HepG2 (cell line): ENCODE measurements at regions not wholly inside any gene's neighbourhood (a gene's known extent, or its start where the extent isn't known, plus 50 kb on each side); places are given as distances from the start of the nearest gene placed in this dataset.

Source experiments
- ATAC-seq: fragments of 200-7000 bp; cut with Tn5 transposase; 3 replicates; pipeline ENCODE4 v1.9.1; 2020; ENCODE audit warnings: mild to moderate bottlenecking, moderate library complexity
- BruUV-seq: library from RNA; stranded (reverse); fragments of 400-500 nt; replicated peaks from 2 replicates; lab custom pipeline; 2021; lab: Mats Ljungman, UMichigan
- CTCF ChIA-PET: fragments of 300-600 bp; formaldehyde crosslinking; extraction: SDS; loops from one replicate; lab custom pipeline; 2021; ENCODE audit warnings: low total read pairs, inconsistent platforms, low intra/inter-chr PET ratio; lab: Yijun Ruan, JAX
- POLR2A ChIA-PET: fragments of 350-600 bp; sonication (Branson Sonifier 250); formaldehyde crosslinking; loops from one replicate; lab custom pipeline; 2020; ENCODE audit warnings: antibody characterized with exemption, inconsistent platforms; lab: Yijun Ruan, JAX
- DNase-seq: peaks from one replicate; pipeline ENCODE4 v3.0.0-alpha.2; 2015; ENCODE audit warnings: low spot score
- FAIRE-seq: peaks from 3 replicates; lab custom pipeline; 2011; peaks lifted over from hg19 to GRCh38; lab: Jason Lieb, UNC
- H2AFZ ChIP-seq: one replicate; pipeline ENCODE4 v1.6.1; 2011; ENCODE audit warnings: low read length, inconsistent platforms
- H3K27ac ChIP-seq: fragments of 300-600 bp; 3 replicates; pipeline ENCODE4 v1.8.0; 2011; ENCODE audit warnings: mixed run types, mild to moderate bottlenecking, mixed read lengths, low read length, inconsistent platforms; ENCODE audit not compliant: insufficient read depth; ENCODE audit errors: extremely low read length
- H3K27me3 ChIP-seq, 2 experiments: fragments of 200-600 bp in 1 of 2; 2 replicates in 1 of 2; 3 replicates in 1 of 2; pipeline versions ENCODE4 v1.6.0 to v1.8.0; 2011; ENCODE audit warnings: low read length in 2 of 2, mild to moderate bottlenecking in 2 of 2, moderate library complexity in 2 of 2, inconsistent platforms in 1 of 2; ENCODE audit not compliant: insufficient read depth in 2 of 2, control insufficient read depth in 1 of 2
- H3K36me3 ChIP-seq, 2 experiments: fragments of 200-600 bp in 1 of 2; replicated peaks in 1 of 2; 2 replicates in 1 of 2; 3 replicates in 1 of 2; pipeline versions ENCODE4 v1.5.1 to v1.8.0; 2011; ENCODE audit warnings: low read length in 2 of 2, inconsistent platforms in 1 of 2; ENCODE audit not compliant: insufficient read depth in 2 of 2, control insufficient read depth in 1 of 2
- H3K4me1 ChIP-seq: 2 replicates; pipeline ENCODE4 v1.5.1; 2012; ENCODE audit warnings: low read length, inconsistent platforms; ENCODE audit not compliant: insufficient read depth
- H3K4me2 ChIP-seq: 2 replicates; pipeline ENCODE4 v1.6.0; 2011; ENCODE audit warnings: low read depth, low read length, inconsistent platforms
- H3K4me3 ChIP-seq, 3 experiments: fragments of 200-600 bp in 1 of 3; sonication (generic), shearing (Covaris generic) in 1 of 3; replicated peaks in 1 of 3; 2 replicates each; pipeline ENCODE4 v1.5.1; 2011 to 2016; ENCODE audit warnings: low read length in 3 of 3, inconsistent platforms in 2 of 3, low read depth in 2 of 3, mild to moderate bottlenecking in 2 of 3, control low read depth in 1 of 3, mixed read lengths in 1 of 3; ENCODE audit not compliant: insufficient read depth in 1 of 3
- H3K79me2 ChIP-seq: one replicate; pipeline ENCODE4 v1.6.1; 2011; ENCODE audit warnings: low read length, inconsistent platforms; ENCODE audit not compliant: insufficient read depth
- H3K9ac ChIP-seq: 2 replicates; pipeline ENCODE4 v1.6.0; 2011; ENCODE audit warnings: mild to moderate bottlenecking, low read depth, low read length, inconsistent platforms; ENCODE audit not compliant: insufficient read depth
- H3K9me3 ChIP-seq: 2 replicates; pipeline ENCODE4 v1.5.1; 2012; ENCODE audit warnings: mild to moderate bottlenecking, low read length
- H4K20me1 ChIP-seq: 2 replicates; pipeline ENCODE4 v1.6.0; 2011; ENCODE audit warnings: inconsistent platforms, mild to moderate bottlenecking, low read length, moderate library complexity; ENCODE audit not compliant: insufficient read depth
- DMAP1 ChIP-seq: IDR thresholded peaks from 2 replicates; pipeline ENCODE4 v1.6.1; 2016
- EHMT2 ChIP-seq: fragments of 200-600 bp; sonication (generic); IDR thresholded peaks from 2 replicates; pipeline ENCODE4 v1.7.0; 2017; ENCODE audit warnings: antibody characterized with exemption, low read depth, low read length, borderline replicate concordance
- MED1 ChIP-seq: sonication (generic); formaldehyde crosslinking; IDR thresholded peaks from 2 replicates; pipeline ENCODE4 v1.4.0; 2020; ENCODE audit warnings: missing genetic modification reagents
- PAX8 ChIP-seq: sonication (generic); formaldehyde crosslinking; IDR thresholded peaks from 2 replicates; pipeline ENCODE4 v1.8.0; 2022; ENCODE audit warnings: mild to moderate bottlenecking, missing genetic modification reagents, borderline replicate concordance
- PHF8 ChIP-seq: sonication (generic); formaldehyde crosslinking; IDR thresholded peaks from 2 replicates; pipeline ENCODE4 v1.5.0; 2020; ENCODE audit warnings: missing genetic modification reagents
- POGZ ChIP-seq: sonication (generic); formaldehyde crosslinking; IDR thresholded peaks from 2 replicates; pipeline ENCODE4 v1.4.0; 2020; ENCODE audit warnings: mild to moderate bottlenecking, missing genetic modification reagents
- PRPF4 ChIP-seq: fragments of 200-400 bp; formaldehyde crosslinking; IDR thresholded peaks from 2 replicates; pipeline ENCODE4 v1.6.1; 2016; ENCODE audit warnings: low read length, low read depth; ENCODE audit not compliant: poor library complexity, severe bottlenecking
- RBFOX2 ChIP-seq: fragments of 200-400 bp; formaldehyde crosslinking; IDR thresholded peaks from 2 replicates; pipeline ENCODE4 v1.6.1; 2017; ENCODE audit warnings: low read depth, mild to moderate bottlenecking, low read length
- RXRA ChIP-seq: sonication (generic); formaldehyde crosslinking; IDR thresholded peaks from 2 replicates; pipeline ENCODE4 v1.5.1; 2020; ENCODE audit warnings: missing genetic modification reagents
- SAP130 ChIP-seq: IDR thresholded peaks from 2 replicates; pipeline ENCODE4 v1.6.1; 2016; ENCODE audit warnings: low read depth
- ZNF12 ChIP-seq: sonication (generic); formaldehyde crosslinking; IDR thresholded peaks from 2 replicates; pipeline ENCODE4 v1.5.0; 2020; ENCODE audit warnings: missing genetic modification reagents
- ZNF234 ChIP-seq: sonication (generic); formaldehyde crosslinking; conservative IDR thresholded peaks from 2 replicates; pipeline ENCODE4 v1.5.1; 2020; ENCODE audit warnings: mild to moderate bottlenecking, missing genetic modification reagents
- ZNF629 ChIP-seq: sonication (generic); formaldehyde crosslinking; conservative IDR thresholded peaks from 2 replicates; pipeline ENCODE4 v1.5.0; 2020; ENCODE audit warnings: missing genetic modification reagents
- ZNF746 ChIP-seq: sonication (generic); formaldehyde crosslinking; IDR thresholded peaks from 2 replicates; pipeline ENCODE4 v1.8.0; 2022; ENCODE audit warnings: mild to moderate bottlenecking, missing genetic modification reagents
- WGBS: methylation state at CpG from one replicate; pipeline ENCODE4 v1.1.6; 2017; ENCODE audit warnings: low lambda C conversion rate; 5-methylcytosine and 5-hydroxymethylcytosine counted together
- in situ Hi-C: cut with HindIII; loops from 2 replicates; pipeline ENCODE4 v1.10.0; 2017; ENCODE audit warnings: low pct_unique_long_range_greater_than_20kb; ENCODE audit not compliant: extremely low pct_ligation_motif_present
- intact Hi-C: fragments of 100-400 bp; cut with micrococcal nuclease; formaldehyde crosslinking; loops from one replicate; pipeline ENCODE4 v1.10.0; 2022; ENCODE audit not compliant: unreplicated experiment
- TF ChIP-seq, protein P1 (sequence below): sonication (generic); formaldehyde crosslinking; IDR thresholded peaks from 2 replicates; pipeline ENCODE4 v1.4.0; 2020; ENCODE audit warnings: missing genetic modification reagents
- TF ChIP-seq, protein P2 (sequence below): sonication (generic); formaldehyde crosslinking; IDR thresholded peaks from 2 replicates; pipeline ENCODE4 v1.4.0; 2020; ENCODE audit warnings: missing genetic modification reagents
- TF ChIP-seq, protein P3 (sequence below): sonication (generic); formaldehyde crosslinking; IDR thresholded peaks from 2 replicates; pipeline ENCODE4 v1.9.0; 2022; ENCODE audit warnings: missing genetic modification reagents, mild to moderate bottlenecking, borderline replicate concordance
- TF ChIP-seq, protein P4 (sequence below): sonication (generic); formaldehyde crosslinking; IDR thresholded peaks from 2 replicates; pipeline ENCODE4 v1.4.0; 2020; ENCODE audit warnings: mild to moderate bottlenecking, missing genetic modification reagents
- TF ChIP-seq, protein P5 (sequence below): sonication (generic); formaldehyde crosslinking; IDR thresholded peaks from 2 replicates; pipeline ENCODE4 v1.5.0; 2020; ENCODE audit warnings: missing genetic modification reagents

DNA sequence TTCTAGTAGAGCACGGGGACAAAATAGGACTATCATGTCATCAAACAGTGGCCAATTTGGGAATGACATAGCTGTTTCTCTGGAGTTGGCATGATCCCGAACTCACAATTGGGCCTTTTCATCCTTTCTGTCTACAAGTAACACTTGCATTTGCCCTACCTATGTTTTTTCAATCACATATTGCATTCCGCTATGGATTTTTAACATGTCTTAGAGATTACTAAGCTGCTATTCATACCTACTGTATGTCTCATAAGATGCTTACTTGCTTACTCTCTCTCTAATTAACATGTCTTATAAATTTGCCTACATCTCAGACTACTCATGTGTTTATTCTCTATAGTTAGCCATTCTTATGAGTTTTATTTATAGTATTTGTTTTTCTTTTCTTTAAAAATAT lies 341.2 kb upstream of the CTNND2 start:
- H2AFZ ChIP-seq: no peak overlapping the region
- no peaks in the 10 kb centered on the region for H3K36me3 ChIP-seq
- no peak overlapping the region for H3K27ac ChIP-seq
- WGBS: 22% methylated on average over 2 of the region's 3 CpGs
- CTCF ChIA-PET: no interaction called here
- DNase-seq: no peak
- intact Hi-C loops (no loop called here), in situ Hi-C loops (no loop called here)
- BruUV-seq: no TSS peak
- no peak for ATAC-seq
- POLR2A ChIA-PET: no interaction called here
- FAIRE-seq: no peak
- no peak overlapping the region for H3K4me3 ChIP-seq
- no peaks in the 10 kb centered on the region for H3K4me1 ChIP-seq
- no peaks in the 10 kb centered on the region for H3K27me3 ChIP-seq
- H3K9ac ChIP-seq: no peak overlapping the region
- H3K4me2 ChIP-seq: no peak overlapping the region
- H3K79me2 ChIP-seq: no peaks in the 10 kb centered on the region
- no peaks in the 10 kb centered on the region for H4K20me1 ChIP-seq
- peaks cover 81% of the 10 kb centered on the region for H3K9me3 ChIP-seq
- TF ChIP-seq PRPF4 (no peak), DMAP1 (CRISPR knock-in tag) (no peak), ZNF746 (CRISPR knock-in tag) (no peak), ZNF12 (no peak), POGZ (no peak), RXRA (CRISPR knock-in tag) (no peak), EHMT2 (no peak), SAP130 (no peak), PHF8 (CRISPR knock-in tag) (no peak), RBFOX2 (no peak), MED1 (no peak), PAX8 (CRISPR knock-in tag) (no peak), ZNF629 (CRISPR knock-in tag) (no peak), ZNF234 (CRISPR knock-in tag) (no peak)
- TF ChIP-seq, protein P1, sequence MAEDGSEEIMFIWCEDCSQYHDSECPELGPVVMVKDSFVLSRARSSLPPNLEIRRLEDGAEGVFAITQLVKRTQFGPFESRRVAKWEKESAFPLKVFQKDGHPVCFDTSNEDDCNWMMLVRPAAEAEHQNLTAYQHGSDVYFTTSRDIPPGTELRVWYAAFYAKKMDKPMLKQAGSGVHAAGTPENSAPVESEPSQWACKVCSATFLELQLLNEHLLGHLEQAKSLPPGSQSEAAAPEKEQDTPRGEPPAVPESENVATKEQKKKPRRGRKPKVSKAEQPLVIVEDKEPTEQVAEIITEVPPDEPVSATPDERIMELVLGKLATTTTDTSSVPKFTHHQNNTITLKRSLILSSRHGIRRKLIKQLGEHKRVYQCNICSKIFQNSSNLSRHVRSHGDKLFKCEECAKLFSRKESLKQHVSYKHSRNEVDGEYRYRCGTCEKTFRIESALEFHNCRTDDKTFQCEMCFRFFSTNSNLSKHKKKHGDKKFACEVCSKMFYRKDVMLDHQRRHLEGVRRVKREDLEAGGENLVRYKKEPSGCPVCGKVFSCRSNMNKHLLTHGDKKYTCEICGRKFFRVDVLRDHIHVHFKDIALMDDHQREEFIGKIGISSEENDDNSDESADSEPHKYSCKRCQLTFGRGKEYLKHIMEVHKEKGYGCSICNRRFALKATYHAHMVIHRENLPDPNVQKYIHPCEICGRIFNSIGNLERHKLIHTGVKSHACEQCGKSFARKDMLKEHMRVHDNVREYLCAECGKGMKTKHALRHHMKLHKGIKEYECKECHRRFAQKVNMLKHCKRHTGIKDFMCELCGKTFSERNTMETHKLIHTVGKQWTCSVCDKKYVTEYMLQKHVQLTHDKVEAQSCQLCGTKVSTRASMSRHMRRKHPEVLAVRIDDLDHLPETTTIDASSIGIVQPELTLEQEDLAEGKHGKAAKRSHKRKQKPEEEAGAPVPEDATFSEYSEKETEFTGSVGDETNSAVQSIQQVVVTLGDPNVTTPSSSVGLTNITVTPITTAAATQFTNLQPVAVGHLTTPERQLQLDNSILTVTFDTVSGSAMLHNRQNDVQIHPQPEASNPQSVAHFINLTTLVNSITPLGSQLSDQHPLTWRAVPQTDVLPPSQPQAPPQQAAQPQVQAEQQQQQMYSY (CRISPR knock-in tag): no peak
- TF ChIP-seq, protein P2, sequence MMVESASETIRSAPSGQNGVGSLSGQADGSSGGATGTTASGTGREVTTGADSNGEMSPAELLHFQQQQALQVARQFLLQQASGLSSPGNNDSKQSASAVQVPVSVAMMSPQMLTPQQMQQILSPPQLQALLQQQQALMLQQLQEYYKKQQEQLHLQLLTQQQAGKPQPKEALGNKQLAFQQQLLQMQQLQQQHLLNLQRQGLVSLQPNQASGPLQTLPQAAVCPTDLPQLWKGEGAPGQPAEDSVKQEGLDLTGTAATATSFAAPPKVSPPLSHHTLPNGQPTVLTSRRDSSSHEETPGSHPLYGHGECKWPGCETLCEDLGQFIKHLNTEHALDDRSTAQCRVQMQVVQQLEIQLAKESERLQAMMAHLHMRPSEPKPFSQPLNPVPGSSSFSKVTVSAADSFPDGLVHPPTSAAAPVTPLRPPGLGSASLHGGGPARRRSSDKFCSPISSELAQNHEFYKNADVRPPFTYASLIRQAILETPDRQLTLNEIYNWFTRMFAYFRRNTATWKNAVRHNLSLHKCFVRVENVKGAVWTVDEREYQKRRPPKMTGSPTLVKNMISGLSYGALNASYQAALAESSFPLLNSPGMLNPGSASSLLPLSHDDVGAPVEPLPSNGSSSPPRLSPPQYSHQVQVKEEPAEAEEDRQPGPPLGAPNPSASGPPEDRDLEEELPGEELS (CRISPR knock-in tag): no peak
- TF ChIP-seq, protein P3, sequence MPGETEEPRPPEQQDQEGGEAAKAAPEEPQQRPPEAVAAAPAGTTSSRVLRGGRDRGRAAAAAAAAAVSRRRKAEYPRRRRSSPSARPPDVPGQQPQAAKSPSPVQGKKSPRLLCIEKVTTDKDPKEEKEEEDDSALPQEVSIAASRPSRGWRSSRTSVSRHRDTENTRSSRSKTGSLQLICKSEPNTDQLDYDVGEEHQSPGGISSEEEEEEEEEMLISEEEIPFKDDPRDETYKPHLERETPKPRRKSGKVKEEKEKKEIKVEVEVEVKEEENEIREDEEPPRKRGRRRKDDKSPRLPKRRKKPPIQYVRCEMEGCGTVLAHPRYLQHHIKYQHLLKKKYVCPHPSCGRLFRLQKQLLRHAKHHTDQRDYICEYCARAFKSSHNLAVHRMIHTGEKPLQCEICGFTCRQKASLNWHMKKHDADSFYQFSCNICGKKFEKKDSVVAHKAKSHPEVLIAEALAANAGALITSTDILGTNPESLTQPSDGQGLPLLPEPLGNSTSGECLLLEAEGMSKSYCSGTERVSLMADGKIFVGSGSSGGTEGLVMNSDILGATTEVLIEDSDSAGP (CRISPR knock-in tag): no peak
- TF ChIP-seq, protein P4, sequence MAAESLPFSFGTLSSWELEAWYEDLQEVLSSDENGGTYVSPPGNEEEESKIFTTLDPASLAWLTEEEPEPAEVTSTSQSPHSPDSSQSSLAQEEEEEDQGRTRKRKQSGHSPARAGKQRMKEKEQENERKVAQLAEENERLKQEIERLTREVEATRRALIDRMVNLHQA: no peak
- TF ChIP-seq, protein P5, sequence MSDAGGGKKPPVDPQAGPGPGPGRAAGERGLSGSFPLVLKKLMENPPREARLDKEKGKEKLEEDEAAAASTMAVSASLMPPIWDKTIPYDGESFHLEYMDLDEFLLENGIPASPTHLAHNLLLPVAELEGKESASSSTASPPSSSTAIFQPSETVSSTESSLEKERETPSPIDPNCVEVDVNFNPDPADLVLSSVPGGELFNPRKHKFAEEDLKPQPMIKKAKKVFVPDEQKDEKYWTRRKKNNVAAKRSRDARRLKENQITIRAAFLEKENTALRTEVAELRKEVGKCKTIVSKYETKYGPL (CRISPR knock-in tag): no peak
